NCI-H1105 treated with DMSO at 0.1 percent for 48 hours (cell line): ENCODE measurements at regions not wholly inside any gene's neighbourhood (a gene's known extent, or its start where the extent isn't known, plus 50 kb on each side); places are given as distances from the start of the nearest gene placed in this dataset.

Source experiments
- DNase-seq: peaks from one replicate; lab custom pipeline; 2025; lab: John Stamatoyannopoulos, UW

DNA sequence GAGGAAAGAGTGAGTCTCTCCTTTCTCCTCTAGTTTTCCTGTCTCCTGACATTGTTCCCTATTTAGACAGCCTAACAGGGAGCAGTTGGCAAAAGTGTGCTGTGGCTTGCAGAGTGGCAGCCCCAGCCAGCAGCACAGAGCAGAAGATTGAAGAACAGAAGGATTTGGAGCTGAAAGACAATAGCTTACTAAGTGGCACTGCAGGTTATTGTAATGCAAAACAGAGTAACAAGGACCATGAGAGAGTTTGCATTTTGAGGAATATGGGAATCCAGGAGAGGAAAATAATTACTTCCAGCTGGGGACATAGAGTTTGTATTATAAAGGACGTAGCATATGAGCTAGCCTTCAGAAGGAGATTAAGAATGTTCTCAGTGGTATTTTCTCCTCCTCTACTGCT lies 342.4 kb downstream of the AKAIN1 start:
- DNase-seq: no peak

GRCh38 chr18:4851301-4851976 lies 345.6 kb downstream of the AKAIN1 start:
- DNase-seq: no peak

DNA sequence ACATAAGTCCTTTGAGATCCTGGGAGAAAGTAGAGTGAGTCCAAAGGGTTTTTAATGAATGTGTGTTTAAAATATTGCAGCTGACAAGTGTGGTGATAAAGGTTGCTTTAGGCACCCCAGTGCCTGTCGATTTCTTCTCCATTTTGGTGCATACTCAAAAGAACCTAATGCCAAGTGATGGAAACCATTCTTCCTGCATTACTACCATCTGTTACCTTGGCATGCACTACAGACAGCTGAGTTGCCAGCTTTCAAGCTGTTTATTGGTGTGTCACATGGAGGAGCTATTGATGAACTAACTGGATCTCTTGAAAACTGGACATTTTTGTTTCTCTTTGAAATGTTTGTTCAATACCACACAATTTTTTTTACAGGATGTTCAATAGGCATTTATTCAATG lies 350.0 kb downstream of the AKAIN1 start:
- no peak for DNase-seq

DNA sequence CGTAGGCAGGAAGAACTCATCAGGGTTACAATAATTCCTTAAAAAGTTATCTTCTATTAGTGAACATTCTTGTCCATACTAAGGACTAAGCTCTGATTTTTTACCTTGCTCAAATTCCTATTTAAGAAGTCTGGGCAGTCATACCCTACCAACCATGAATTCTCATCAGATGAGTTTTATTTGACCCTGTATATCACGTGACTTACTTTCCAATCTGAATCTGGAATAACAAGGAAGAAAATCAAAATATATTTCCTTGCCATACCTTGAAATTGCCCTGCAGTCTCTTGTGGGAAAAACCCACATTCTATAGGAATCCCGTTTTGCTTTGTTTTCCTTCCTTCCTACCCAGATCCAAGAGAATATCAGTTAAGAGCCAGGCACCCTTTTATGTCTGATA lies 352.7 kb downstream of the AKAIN1 start:
- DNase-seq: no peak

DNA sequence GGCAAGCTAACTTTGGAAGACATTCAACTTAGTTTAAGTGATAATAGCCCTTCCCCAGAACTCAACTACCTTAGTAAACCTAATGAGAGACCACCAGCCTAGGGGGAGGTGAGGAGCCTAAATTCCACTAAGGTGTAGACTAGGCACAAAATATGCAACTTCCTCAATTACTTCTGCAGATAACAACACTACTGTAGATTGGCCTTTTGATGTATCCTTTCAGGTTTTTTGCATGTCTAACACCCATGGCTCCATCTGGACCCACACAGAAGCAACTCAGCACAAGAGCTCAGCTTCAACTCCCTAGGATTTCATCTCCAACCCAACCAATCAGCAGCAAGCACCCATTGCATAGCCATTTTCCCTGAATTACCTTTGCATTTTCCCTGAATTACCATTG lies 353.3 kb downstream of the AKAIN1 start:
- DNase-seq: no peak

DNA sequence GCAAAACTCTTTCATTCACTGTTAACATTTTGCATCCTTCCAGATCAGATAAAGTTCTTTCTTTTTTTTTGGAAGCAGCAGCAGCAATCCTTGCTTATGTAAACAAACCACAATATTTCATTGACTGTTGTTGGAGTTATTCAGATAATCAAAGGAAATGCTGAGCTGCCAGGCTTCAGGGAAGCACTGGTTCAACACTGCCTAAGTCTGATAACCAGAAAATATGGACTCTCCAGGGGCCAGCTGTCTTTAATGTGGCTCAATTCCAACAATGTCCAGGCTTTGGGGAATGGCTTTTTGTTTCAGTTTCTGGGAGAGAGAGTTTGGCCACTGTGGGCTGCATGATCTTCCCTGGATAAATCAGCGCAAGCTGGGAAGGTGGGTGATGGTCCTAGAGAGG lies 354.3 kb downstream of the AKAIN1 start:
- DNase-seq: no peak

GRCh38 chr18:4842287-4842686 lies 354.8 kb downstream of the AKAIN1 start:
- no peak for DNase-seq

- DNase-seq: no peak
Measured at GRCh38 chr18:4839639-4840038, 357.4 kb downstream of the AKAIN1 start.

- no peak for DNase-seq
Measured at GRCh38 chr18:4836141-4836540, 360.9 kb downstream of the AKAIN1 start.

DNA sequence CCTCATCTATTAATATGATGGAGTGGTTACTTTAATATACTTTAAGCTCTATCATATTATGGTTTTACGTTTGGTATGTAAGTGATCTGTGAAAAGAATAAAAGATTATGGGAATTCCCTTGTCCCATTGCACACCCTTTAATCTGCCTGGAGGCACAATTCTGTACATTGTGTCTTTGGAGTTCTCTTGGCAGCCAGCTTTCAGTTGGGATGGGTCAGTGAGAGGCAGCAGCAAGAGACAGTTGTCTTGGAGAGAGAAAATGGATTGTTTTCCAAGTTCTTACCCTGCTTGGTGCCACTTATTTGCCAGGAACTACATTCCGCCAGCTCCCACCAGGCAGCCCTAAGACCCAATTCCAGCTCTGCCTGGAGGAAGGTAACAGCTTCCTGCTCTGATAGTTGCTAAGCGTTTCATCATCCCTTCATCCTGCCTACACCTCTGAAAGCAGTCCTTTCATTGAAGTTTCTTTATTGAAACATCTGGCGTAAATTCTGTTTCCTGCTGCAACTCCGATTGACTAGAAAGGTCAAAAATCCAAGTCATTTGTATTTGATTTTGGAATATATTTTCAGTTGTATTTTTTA lies 365.2 kb downstream of the AKAIN1 start:
- no peak for DNase-seq

GRCh38 chr18:4831127-4831526 lies 365.9 kb downstream of the AKAIN1 start:
- no peak for DNase-seq

DNA sequence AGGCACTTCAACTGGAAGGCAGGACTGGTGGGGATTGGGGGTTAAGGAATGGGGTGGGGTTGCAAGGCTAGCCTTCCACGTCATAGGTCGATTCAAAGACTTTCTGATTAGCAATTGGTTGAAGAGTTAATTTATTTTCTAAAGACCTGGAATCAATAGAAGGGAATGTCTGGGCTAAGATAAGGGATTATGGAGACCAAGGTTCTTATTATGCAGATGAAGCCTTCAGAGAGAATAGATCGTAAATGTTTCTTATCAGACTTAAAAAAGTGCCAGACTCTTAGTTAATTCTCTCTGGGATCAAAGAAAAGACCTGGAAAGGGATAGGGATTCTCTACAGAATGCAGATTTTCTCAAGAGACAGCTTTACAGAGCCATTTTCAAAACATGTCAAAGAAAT lies 368.0 kb upstream of the DLGAP1 start:
- DNase-seq: no peak

DNA sequence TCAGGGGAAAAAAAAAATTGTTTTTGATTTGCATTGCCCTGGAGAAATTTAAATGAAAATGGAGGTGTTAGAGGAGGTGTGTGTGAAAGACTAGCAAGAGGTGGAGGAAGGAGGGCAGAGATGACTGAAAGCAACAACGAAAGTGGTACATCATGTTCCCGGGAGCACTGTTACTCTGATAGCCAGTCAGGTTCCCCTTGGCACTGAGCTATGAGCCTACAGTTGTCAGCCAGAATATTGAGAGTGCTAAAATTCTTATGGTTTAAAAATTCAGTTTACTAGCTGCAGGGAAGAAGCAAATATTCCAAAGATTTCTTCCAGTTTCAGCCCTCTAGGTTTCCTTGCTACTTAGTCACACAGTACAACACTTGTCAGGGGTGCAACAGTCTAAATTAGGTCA lies 366.7 kb upstream of the DLGAP1 start:
- DNase-seq: no peak

DNA sequence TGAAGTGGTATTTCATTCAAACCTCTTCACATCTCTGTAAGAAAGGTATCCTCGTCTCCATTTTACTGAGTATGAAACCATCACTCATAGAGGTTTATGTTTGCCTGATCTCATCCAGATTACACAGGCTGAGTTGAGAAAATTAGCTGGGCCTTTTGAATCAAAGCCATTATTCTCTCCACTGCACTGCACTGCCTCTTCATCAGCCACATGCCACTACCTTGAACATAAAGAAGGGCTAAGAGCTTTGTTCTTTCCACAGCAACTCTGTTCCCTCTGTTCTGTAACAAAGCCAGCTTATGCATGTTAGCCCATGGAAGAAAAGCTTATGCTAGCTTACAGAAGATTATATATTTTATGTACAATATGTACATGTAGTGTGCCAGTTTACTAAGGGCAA lies 362.6 kb upstream of the DLGAP1 start:
- DNase-seq: no peak

DNA sequence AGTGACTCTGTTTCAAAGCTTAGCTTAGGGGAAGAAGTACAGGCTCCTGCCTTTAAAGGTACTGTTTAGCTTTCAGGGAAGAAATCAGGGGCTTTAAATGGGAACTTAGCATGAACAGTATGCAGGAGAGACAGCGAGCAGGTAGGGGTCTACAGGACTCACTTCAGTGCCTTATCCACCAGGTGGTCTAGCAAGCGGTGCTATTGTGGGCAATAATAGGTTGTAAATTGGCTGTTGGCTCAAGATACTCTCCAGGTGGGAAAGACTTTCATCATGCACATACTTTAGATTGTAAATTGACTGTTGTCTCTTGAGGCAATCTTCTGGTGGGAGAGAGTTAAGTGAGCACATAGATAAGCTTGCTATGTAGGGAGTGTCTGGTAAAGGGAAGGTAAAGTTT lies 358.6 kb upstream of the DLGAP1 start:
- no peak for DNase-seq

GRCh38 chr18:4808891-4809290 lies 353.8 kb upstream of the DLGAP1 start:
- DNase-seq: no peak

DNA sequence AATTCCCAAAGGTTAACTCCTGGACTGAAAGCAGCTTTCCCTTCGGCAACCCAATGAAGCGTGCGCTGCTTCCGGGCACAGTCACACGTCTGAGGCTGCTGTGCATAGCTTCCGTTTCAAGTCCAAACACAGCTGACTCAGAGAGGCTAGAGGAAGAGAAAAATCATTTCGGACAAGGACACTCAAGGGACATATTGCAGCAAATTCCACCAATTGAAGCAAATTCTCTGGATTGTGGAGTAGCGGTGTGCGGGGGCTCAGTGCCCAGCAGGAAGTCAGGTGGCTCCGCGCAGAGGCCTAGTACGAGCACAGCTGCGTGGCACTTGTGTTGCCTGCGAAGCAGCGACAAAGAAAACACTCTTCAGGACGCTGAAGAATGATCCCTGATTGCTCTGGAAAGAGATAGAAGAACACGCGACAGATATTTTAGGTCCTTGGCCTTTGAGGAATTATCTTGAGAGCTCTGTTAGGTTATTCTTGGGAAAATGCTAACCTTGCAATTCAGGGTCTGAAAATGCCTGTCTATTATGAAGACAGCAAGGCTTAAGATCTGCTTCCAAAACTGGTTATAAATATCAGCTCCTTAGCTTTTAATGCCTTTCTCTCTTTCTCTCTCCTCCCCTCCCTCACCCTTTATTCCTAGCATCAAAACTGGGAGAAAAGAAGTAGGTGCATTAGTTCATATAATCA lies 352.6 kb upstream of the DLGAP1 start:
- no peak for DNase-seq

- no peak for DNase-seq
Measured at GRCh38 chr18:4806331-4806730, 351.2 kb upstream of the DLGAP1 start.

DNA sequence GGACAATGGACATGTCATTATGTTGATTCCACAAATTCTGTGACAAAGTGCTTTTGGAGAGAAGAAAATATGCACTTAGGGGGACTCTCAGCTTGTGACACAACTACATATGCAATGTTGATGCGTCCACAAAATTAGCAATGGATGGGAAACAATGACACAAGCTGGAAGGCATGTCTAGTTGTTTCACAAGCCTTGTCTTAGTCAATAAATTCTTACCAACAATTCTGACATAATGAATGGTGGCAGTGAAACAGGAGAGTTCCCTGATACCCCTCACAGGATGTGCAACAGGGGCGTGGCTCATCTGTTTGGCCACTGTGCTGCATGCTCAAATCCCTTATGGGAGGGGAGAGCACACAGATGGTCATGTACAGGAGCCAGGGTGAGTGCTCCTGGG lies 347.2 kb upstream of the DLGAP1 start:
- DNase-seq: no peak

- DNase-seq: no peak
Measured at GRCh38 chr18:4801151-4801550, 346.0 kb upstream of the DLGAP1 start.

GRCh38 chr18:4797002-4797685 lies 342.0 kb upstream of the DLGAP1 start:
- no peak for DNase-seq

- DNase-seq: no peak
Measured at GRCh38 chr18:4789506-4789905, 334.4 kb upstream of the DLGAP1 start.

DNA sequence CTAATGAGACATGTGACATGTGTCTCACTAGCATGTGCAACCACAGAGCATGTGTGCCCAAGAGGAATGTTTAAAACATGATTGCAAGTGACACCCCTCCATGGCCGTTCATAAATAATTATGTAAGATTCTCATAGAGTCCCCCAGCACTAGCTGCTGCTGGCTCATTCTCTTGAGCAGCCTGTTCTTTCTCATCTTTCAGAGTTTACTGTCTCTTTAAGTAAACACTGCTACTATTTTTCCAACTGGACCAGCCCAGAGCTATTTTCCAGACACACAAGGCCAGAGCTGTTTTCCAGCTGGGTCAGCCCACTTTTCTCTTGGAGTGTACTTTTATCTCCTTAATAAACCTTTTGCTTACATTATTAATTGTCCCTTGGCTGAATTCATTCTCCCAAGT lies 326.8 kb upstream of the DLGAP1 start:
- DNase-seq: no peak
